ENCODE measurements at regions not wholly inside any gene's neighbourhood (a gene's known extent, or its start where the extent isn't known, plus 50 kb on each side); places are given as distances from the start of the nearest gene placed in this dataset.

GRCh38 chr11:70738661-70739060 lies 340.3 kb downstream of the CTTN start:
- Histone ChIP-seq H3K79me2 (ENCODE audit: insufficient read depth, low read length) (no peaks in the 10 kb centered on the region), H3K27ac (ENCODE audit: low read depth, low read length) (no peak overlapping the region)

GRCh38 chr11:70739091-70739490 lies 340.8 kb downstream of the CTTN start:
- TF ChIP-seq, protein P1, sequence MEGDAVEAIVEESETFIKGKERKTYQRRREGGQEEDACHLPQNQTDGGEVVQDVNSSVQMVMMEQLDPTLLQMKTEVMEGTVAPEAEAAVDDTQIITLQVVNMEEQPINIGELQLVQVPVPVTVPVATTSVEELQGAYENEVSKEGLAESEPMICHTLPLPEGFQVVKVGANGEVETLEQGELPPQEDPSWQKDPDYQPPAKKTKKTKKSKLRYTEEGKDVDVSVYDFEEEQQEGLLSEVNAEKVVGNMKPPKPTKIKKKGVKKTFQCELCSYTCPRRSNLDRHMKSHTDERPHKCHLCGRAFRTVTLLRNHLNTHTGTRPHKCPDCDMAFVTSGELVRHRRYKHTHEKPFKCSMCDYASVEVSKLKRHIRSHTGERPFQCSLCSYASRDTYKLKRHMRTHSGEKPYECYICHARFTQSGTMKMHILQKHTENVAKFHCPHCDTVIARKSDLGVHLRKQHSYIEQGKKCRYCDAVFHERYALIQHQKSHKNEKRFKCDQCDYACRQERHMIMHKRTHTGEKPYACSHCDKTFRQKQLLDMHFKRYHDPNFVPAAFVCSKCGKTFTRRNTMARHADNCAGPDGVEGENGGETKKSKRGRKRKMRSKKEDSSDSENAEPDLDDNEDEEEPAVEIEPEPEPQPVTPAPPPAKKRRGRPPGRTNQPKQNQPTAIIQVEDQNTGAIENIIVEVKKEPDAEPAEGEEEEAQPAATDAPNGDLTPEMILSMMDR (IDR thresholded peaks at IDR 0.05; ENCODE audit: insufficient read depth, low read length, poor library complexity, severe bottlenecking), result no peak
- TF ChIP-seq EZH2phosphoT487 (conservative IDR thresholded peaks at IDR 0.05; ENCODE audit: low read length), result no peak
- no peak overlapping the region for H3K9ac ChIP-seq (ENCODE audit: low read length)
- H3K4me3 ChIP-seq (ENCODE audit: insufficient read depth, low read length, poor library complexity, severe bottlenecking), result no peak overlapping the region
- H3K27ac ChIP-seq (ENCODE audit: low read depth, low read length), result no peak overlapping the region
- no peaks in the 10 kb centered on the region for H3K36me3 ChIP-seq (ENCODE audit: low read length)
- no peaks in the 10 kb centered on the region for H3K27me3 ChIP-seq (ENCODE audit: low read length)
- no peak overlapping the region for H3K4me2 ChIP-seq (ENCODE audit: low read depth, low read length, poor library complexity, severe bottlenecking)
- H3K79me2 ChIP-seq (ENCODE audit: insufficient read depth, low read length), result no peaks in the 10 kb centered on the region
- H3K9me2 ChIP-seq (replicated peaks; ENCODE audit: insufficient read depth, low read length), result no peaks in the 10 kb centered on the region
- H3K9me3 ChIP-seq (ENCODE audit: insufficient read depth, low read length), result no peaks in the 10 kb centered on the region
- H3F3A ChIP-seq (ENCODE audit: insufficient read depth), result no peaks in the 10 kb centered on the region
- H2AFZ ChIP-seq (ENCODE audit: low read depth, low read length, severe bottlenecking), result no peak overlapping the region
- H4K20me1 ChIP-seq (ENCODE audit: low read depth, low read length), result no peaks in the 10 kb centered on the region

More at GRCh38 chr11:70738661-70739060, 340.3 kb downstream of the CTTN start:
- H3K9ac ChIP-seq (ENCODE audit: low read length), result no peak overlapping the region
- no peak overlapping the region for H2AFZ ChIP-seq (ENCODE audit: low read depth, low read length, severe bottlenecking)
- H3K36me3 ChIP-seq (ENCODE audit: low read length), result no peaks in the 10 kb centered on the region
- TF ChIP-seq, protein P1 (IDR thresholded peaks at IDR 0.05; ENCODE audit: insufficient read depth, low read length, poor library complexity, severe bottlenecking), result no peak
- no peak for TF ChIP-seq EZH2phosphoT487 (conservative IDR thresholded peaks at IDR 0.05; ENCODE audit: low read length)
- no peaks in the 10 kb centered on the region for H3K9me3 ChIP-seq (ENCODE audit: insufficient read depth, low read length)
- no peaks in the 10 kb centered on the region for H3K27me3 ChIP-seq (ENCODE audit: low read length)
- H3K4me3 ChIP-seq (ENCODE audit: insufficient read depth, low read length, poor library complexity, severe bottlenecking), result no peak overlapping the region
- no peaks in the 10 kb centered on the region for H4K20me1 ChIP-seq (ENCODE audit: low read depth, low read length)
- no peaks in the 10 kb centered on the region for H3F3A ChIP-seq (ENCODE audit: insufficient read depth)
- no peak overlapping the region for H3K4me2 ChIP-seq (ENCODE audit: low read depth, low read length, poor library complexity, severe bottlenecking)
- no peaks in the 10 kb centered on the region for H3K9me2 ChIP-seq (replicated peaks; ENCODE audit: insufficient read depth, low read length)

- Histone ChIP-seq H3K9me3 (ENCODE audit: insufficient read depth, low read length) (no peaks in the 10 kb centered on the region), H3K27ac (ENCODE audit: low read depth, low read length) (no peak overlapping the region), H4K20me1 (ENCODE audit: low read depth, low read length) (no peaks in the 10 kb centered on the region), H3K4me2 (ENCODE audit: low read depth, low read length, poor library complexity, severe bottlenecking) (no peak overlapping the region), H2AFZ (ENCODE audit: low read depth, low read length, severe bottlenecking) (no peak overlapping the region), H3K4me3 (ENCODE audit: insufficient read depth, low read length, poor library complexity, severe bottlenecking) (no peak overlapping the region), H3K9me2 (replicated peaks; ENCODE audit: insufficient read depth, low read length) (no peaks in the 10 kb centered on the region), H3K9ac (ENCODE audit: low read length) (no peak overlapping the region), H3K36me3 (ENCODE audit: low read length) (no peaks in the 10 kb centered on the region), H3K79me2 (ENCODE audit: insufficient read depth, low read length) (no peaks in the 10 kb centered on the region), H3F3A (ENCODE audit: insufficient read depth) (no peaks in the 10 kb centered on the region), H3K27me3 (ENCODE audit: low read length) (no peaks in the 10 kb centered on the region)
- TF ChIP-seq EZH2phosphoT487 (conservative IDR thresholded peaks at IDR 0.05; ENCODE audit: low read length), result no peak
- TF ChIP-seq, protein P1 (IDR thresholded peaks at IDR 0.05; ENCODE audit: insufficient read depth, low read length, poor library complexity, severe bottlenecking), result no peak
These were observed 341.6 kb downstream of the CTTN start for GRCh38 chr11:70739811-70740487.
